ENCODE measurements at regions not wholly inside any gene's neighbourhood (a gene's known extent, or its start where the extent isn't known, plus 50 kb on each side); places are given as distances from the start of the nearest gene placed in this dataset.
"Not testable (repeated sequence)": the region's sequence is repeated elsewhere in the genome, so short reads cannot be mapped to it uniquely, and the experiment has no call there.

DNA sequence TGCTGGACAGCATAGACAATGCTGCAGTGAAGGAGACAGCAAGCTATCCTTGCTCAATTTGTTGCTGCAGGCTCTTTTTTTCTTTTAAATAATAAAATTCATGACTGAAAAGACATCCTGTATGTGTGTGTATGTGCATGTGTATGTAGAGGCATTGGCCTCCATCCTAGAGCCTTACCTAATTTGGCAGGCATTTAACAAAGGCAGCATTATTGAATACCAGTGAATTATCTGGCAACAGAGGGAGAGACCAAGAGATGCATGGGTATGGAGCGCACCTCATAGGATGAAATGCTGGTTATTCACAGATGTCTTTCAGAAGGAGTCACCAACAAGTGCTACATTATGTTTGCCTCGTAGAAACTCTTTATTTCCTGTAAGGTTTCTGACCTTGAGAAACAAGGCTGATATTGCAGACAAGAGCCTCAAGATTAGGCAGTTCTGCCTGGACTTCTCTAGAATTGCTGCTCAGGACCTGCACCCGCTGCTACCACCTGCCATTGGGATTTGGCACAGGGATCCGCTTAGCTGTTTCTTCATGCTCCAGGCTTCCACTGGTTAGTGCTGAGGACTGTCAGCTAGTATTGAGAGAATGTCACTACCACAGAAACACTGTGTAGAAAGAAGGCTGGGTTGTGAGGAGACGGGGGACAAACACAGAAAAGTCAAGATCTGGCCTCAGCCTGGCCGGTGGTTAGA, 247.7 kb upstream of the RFX3 start:
- DNase-seq: no peak

DNA sequence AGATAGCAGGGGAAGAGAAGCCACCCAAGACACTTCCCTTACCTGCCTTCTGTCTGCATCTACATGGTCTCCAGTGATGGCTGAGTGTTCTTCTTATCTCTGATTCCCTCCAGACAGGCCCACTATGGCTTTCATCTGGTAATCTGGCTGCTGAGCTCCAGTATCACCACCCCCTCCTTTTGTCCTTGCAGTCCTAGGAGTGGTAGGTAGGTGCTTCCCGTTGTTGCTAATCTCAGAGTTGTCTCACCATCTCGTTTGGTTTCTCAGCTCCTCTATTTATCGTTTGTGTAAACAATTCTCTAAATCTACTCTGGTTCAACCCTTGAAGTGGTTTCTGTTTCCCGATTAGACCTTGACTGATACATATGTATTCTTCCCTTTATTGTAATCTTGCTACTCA, 243.8 kb upstream of the RFX3 start:
- no peak for DNase-seq

DNA sequence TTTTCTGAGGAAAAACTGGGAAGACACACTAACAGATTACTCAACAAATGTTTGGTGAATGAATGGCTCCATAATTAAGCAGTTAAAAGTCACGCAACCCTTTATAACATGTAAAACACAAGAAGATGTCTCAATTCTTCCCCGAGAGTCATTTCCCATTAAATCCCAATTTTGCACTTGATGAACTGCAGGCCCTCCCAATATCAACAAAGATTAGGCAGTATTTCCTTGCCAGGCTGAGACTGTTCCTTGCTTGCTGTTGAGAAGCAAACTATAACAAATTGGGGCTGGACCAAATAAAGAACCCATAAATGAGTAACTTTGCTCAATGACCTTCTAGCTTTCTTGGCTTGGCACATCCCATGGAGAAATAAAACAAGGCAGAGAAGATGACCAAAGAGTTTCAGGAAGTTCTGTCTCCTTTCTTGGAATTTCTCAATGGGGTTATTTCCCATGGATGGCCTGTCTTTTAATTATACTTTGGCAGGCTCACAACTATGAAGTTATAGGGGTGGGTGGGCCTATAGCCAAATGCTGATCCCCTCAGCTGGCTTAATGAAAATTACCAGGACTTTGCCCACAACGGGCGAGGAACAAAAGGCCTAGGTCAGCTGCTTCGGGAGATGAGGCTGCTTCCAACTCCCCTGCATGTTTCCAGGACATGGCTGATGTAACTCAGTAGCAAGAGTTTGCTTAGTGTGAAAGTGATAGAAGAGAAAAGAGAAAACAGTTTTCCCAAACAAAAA, 243.1 kb upstream of the RFX3 start:
- DNase-seq: peak; percentile 78

DNA sequence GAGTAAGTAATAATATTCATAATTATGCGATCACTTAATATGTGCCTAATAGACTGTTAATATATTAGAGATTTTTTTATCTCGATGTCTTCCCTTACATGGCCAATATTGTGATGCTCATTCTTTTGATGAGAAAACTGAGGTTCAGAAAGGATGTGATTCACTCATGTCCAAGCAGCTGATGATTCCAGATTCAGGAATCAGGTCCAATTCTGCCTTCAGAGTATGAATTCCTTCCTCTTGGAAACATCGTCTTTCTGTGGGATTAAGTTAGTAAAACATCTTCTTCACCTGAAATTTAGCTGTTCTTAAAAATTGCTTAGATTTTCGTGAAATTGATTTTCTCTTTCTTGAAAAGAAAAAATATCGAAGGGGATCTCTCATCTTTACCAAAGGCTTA, 242.5 kb upstream of the RFX3 start:
- peak; percentile 70 for DNase-seq

DNA sequence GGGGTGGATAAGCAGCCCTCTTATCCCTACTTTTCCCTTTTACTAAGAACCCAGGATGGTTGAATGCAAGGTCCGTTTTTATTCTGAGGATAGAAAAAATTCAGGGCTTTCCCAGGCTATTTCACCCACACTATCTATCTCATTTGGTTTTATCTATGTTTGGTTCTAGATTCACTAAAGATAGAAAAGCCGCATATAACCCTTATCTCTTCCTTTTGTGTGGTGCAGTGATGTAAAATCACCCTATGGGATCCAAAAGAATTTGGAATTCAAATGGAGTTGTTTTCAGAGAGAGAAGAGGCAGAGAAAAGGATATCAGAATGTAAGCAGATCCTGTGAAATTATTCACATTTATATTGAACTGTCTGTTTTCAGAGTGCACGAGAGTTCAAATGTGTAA, 236.3 kb upstream of the RFX3 start:
- DNase-seq: no peak

DNA sequence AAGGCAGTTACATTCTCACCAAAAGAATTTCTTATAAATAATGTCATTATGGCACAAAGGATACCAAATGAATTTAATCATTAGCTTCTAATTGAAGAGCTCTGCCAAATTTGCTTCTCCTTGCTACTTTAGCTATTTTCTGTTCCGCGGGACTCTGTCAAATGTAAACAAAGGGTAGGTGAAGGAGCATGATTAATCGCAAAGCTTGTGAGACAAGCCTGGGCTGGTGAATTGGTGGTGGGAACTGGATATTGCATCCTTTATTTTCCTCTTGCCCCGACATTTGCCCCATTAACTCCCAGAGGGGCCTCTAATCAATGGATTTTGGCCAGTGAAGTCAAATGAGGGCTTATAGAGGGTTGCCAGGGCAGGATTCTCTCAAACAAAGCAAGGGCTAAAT, 234.2 kb upstream of the RFX3 start:
- DNase-seq: peak; percentile 23

DNA sequence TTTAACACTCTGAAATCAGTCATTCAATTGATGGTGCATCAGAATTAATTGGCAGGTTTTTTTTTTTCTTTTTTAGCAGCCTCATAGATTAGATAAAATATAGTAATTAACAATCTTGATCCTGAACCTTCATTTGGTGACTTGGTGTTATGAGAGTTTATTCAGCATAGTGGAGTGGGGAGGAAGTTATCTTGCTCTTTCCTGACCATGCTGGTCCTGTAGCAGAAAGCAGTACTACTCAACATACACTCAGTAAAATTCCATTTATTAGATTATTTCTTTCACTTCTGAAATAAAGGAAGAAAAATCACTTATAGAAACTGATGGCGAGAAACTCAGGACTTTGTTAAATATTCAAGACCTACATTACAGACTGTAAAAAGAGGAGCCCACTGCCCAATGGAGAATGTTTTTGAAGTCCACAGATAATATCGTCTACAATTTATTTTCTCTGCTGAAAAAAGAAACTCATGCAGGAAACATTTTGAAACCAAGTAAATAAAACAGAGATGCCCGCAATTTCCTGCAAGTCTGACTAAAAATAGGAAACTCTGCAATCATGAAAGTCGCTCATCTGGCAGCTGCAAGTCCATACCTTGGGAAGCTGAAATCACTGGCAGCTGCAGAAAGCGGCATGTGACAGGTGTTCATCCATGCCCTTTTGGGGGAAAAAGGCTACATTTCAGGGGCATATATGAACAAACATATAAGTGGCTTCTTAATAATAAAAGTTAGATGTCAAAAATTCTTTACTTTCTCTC, 233.2 kb upstream of the RFX3 start:
- peak; percentile 24 for DNase-seq

DNA sequence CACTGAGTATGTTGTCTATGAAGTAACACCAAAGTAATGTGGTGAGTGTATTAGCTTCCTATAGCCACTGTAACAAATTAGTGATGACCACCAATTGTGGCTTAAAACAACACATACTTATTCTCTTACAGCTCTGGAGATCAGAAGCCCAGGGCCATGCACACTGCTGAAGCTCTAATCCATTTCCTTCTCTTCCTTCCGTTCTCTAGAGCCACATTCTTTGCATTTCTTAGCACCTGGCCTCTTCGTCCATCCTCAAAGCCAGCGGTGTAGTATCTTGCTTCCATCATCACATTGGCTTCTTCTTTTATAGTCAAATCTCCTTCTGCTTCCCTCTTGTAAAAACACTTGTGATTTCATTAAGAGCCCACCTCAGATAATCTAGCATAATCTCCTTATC, 230.3 kb upstream of the RFX3 start:
- DNase-seq: no peak

DNA sequence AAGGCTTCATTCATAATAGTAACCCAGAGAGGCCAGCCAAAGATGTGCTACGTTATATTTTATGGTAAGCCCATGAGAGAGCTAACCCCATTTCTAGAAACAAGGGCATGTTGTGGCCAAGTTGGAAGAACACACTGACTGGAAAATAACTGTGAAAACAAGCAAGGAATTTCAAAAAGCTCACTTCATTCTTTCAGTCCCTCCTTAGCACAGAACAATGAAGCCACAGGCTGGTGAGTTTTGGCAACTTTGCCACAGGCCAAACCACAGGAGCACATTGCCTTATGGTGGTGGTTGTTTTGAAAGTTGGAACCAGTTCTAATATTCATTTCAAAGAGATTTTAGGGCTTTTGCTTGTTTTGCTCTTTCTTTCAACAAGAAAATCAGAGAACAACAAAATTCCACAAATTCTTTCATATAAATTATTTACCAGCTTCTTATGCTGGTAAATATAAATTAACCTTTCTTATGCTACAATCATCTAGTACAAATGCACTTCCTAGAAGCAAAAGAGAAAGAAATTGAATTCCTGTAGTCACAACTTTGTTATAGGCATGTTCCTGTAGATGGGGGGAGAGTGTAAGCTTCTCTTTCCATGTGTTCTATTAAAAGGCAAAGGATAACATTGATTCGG, 225.4 kb upstream of the RFX3 start:
- DNase-seq: no peak

DNA sequence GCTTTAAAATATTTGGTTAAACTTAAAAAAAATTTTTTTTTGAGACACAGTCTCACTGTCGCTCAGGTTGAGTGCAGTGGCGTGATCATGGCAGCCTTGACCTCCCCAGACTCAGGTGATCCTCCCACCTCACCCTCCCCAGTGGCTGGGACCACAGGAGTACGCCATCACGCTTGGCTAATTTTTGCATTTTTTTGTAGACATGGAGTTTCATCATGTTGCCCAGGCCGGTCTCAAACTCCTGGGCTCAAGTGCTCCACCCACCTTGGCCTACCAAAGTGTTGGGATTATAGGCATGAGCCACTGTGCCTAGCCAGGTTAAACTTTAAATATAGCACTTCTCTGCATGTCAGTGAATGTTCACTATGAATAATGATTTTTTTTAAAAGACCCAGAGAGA, 224.5 kb upstream of the RFX3 start:
- no peak for DNase-seq

DNA sequence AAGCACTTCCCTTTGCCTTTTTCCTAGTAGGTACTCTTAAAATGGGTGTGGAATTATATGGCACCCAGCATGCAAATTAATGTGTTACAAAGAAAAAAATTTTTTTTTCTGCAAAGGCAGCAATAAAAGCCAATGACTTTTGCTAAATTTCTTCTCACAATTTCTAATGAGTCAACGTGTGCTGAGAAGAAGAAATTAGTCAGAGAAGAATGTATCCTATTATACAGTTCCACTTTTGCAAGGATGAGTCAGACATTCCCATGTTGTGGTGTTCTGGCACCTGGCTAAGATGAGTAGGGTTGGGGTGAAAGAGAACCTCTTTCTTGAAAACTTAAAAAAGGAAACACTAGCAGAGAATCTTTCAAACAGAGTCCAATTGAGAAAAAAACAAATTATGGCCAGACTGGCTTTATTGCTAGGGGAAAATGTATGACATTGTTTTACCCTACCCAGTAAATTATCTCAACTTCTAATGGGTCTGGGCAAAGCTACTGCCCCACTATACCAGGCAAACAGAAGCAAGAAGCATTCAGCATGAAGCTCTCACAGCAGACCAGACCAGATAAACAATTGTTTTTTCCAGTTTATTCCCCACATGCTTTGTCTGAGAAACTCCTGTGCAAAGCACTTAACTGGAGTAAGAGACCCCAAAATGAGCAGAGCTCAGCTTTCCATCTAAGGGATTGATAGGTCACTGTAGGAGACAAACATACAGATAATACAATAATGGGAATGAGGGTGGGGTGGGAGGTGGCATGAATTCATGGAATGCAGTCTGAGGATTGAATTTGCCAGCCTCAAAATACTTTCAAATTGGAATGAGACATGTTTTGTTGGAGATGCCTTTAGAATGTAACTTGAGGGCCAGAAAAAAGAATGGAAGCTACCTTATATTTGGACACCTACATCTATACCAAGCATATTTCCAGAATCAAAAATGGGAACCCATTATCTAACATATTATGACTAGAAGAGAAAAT, 220.8 kb upstream of the RFX3 start:
- peak; percentile 94 for DNase-seq

DNA sequence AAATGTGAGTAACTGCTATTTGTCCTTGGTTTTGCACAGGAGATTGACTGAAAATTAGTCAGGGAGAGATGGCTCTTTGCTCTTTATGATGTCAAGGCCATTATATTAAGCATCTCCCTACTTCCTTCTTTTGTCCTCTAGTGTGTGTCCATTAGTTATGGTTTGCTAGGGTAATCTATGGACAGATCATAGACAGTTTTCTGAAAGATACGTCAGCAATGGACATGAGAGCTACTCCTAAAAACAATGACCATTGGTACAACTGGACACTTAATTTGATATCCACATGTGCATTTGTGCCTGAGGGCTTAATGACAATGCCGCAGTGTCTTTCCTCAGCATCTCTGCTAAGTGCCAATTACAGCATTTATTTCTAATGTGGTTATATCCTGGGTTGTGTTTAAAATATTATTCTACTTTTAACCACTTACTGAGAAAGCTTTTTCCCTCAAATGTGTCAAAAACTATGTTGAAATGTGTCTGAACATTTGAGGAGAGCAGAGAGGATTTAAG, 218.2 kb upstream of the RFX3 start:
- DNase-seq: no peak

DNA sequence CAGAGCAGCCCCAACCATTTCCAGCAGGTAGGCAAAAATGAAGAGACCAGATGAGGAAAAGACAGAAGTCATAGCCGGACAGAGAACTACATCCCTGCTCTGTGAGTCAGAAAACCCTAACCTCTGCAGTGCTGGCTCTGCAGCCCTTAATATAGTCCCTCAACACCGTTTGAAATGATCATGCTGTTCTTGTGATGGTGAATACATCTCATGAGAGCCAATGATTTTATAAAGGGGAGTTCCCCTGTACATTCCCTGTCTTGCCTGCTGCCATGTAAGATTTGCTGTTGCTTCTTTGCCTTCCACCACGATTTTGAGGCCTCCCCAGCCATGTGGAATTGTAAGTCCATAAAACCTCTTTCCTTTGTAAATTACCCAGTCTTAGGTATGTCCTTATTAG, 216.8 kb upstream of the RFX3 start:
- DNase-seq: peak; percentile 28

DNA sequence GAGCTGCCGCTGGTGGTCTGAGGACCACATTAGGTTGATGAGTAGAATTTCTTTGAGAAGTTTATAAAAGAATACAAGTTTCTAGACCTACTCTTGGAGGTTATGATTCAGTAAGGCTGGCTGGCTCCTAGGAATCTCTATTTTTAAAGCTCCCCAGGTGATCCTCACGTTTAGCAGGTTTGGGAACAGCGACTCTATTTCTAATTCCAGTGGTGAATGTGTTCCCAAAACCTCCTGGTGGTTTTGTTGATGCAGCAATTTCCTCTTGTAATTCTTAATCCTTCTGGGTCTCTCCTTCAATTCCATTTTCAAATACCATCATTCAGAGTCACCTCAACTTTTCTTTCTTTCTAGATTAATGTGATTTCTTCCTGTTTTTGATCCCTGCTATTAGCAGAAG, 215.9 kb upstream of the RFX3 start:
- DNase-seq: no peak

DNA sequence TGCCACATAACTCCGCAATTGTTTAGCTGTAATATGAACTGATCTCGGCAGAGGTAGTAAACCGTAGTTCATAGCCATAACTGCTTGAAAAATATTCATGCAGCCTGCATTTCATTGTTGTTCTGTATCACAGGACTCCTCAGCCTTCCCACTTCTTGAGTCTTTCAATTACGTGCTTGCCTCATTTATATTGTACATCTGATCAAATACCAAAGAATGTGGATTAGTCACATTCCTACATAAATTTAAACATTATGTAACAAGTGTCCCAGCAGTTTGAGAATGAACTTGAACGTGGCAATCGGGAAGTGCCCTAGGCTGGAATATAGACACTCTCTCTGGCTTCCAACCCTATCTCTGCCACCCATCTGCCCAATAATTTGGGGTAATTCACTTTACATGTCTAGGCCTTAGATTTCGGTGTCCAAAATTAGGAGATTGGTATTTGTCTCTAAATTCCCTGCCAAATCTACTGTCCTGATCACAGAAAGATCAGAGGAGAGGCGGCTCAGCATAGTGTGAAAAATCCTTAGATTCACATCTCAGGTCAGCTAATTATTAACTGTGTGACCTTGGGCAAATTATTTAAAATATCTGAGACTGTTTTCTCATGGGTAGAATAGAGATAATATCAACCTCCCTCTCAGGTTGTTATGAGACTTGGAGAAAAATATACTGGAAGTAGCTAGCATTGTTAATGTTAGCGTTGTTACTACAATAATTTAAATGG, 215.1 kb upstream of the RFX3 start:
- peak; percentile 56 for DNase-seq

DNA sequence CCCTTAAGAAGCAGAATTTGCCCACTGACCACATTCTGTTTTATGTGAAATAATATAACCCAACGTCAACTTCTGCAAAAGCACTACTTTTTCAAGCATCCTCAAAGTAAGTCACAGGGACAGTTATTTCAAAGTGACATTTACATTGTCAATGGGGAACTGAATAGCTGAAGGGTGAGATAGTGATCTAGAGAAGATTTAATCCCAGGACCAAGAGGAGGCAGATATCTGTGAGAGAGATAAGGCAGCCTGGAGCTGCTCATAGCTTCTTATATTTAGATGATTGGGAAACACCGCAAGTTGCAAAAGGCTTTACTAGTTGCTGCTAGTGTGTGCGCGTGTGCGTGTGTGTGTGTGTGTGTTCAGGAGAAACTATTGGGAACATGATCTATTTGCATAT, 210.4 kb upstream of the RFX3 start:
- DNase-seq: no peak

DNA sequence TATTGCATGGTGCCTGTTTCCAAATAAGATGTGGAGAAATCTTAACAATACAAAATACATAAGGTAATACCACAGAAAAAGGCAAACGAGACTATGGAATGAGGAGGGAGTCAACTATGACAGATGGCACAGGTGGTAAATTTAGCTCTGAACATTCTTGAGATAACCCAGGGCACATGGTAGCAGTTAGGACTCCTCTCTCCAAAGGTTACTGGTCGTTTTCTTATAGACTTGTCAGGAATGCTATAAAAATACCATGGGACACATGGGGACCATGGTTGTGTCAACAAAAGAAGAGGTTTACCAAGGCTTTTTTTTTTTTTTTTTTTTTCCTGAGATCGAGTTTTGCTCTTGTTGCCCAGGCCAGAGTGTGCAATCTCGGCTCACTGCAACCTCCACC, 209.4 kb upstream of the RFX3 start:
- no peak for DNase-seq

DNA sequence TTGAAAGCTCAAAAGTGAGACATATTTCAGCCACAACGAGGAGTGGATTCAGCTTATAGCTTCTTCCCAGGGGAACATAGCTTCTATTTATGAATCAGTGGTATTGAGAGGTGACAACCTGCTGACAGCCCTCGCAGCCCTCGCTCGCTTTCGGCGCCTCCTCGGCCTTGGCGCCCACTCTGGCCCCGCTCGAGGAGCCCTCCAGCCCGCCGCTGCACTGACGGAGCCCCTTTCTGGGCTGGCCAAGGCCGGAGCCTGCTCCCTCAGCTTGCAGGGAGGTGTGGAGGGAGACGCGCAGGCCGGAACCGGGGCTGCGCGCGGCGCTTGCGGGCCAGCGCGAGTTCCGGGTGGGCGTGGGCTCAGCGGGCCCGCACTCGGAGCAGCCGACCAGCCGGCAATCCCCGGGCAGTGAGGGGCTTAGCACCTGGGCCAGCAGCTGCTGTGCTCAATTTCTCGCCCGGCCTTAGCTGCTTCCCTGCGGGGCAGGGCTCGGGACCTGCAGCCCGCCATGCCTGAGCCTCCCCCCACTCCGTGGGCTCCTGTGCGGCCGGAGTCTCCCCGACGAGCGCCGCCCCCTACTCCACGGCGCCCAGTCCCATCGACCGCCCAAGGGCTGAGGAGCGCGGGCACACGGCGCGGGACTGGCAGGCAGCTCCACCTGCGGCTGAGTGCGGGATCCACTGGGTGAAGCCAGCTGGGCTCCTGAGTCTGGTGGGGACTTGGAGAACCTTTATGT, 207.9 kb upstream of the RFX3 start:
- DNase-seq: not testable (repeated sequence)

DNA sequence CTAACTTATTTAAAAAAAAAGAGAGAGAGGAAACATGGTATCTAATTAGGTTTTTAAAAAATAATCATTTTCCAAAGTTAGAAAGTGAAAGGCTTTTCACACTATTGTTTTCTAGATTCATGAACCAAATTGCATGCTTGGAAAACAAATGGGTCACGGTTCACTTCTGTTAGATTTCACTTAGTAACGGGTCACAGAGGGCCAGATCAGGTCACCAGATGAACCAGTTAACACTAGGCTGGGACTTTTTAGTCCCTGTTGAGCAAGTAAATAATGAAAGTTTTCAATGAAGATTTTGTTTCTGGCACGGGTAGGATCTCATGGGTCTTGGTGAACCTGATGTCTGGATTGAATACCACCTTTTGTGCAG, 207.2 kb upstream of the RFX3 start:
- no peak for DNase-seq

Measured in HCEC 1CT (cell line).